HG03280 (cell line): ENCODE measurements at regions not wholly inside any gene's neighbourhood (a gene's known extent, or its start where the extent isn't known, plus 50 kb on each side); places are given as distances from the start of the nearest gene placed in this dataset.

Source experiments
- ATAC-seq: cut with Tn5 transposase; IDR thresholded peaks from one replicate; pipeline ENCODE4 v1.9.1; 2021; ENCODE audit warnings: mild to moderate bottlenecking, moderate library complexity; ENCODE audit not compliant: unreplicated experiment

DNA sequence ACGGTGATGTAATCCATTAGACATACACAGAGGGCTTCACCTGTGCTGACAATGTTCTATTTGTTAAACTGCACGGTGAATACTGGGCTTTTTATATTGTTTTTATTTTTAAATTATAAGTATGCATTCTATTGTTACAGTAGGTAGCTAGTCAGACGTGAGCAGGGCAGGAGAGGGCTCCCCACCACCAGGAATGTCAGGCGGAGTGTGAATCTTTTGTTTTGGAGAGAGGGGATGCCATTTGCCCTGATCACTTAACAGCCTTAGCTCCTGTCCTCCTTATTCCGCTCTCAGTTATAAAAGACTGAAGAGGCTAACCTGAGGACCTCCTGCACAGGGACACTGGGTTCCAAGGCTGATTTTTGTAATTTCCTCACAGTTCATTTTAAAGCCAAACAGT, 151.6 kb upstream of the TAPT1 start:
- no peak for ATAC-seq

- no peak for ATAC-seq
Measured at GRCh38 chr4:16365036-16365569, 138.8 kb upstream of the TAPT1 start.

DNA sequence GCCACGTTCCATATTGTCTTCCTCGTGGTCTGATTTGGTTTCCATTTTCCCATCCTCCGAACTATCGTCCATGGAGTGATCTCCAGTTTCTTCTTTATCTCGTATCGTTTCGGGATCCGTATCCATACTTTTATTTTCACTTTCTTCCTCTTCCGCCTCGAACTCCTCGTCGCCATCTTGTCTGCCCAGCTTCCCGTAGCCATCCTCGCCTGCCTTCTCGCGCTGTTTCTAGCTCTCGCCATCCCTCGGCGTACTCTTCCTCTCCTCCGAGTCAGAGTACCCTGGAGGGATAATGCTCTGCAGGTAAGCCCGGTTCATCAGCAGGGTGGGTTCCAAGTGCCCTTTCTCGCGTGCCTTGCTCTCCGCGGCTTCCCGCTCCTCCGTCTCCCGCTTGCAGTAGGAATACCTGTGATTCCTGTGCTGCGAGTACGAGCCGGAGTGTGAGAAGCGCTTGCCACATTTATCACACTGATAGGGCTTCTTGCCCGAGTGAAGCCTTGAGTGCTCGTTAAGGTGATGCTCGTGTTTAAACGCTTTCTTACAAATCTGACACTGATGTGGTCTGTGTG, 134.5 kb upstream of the TAPT1 start:
- ATAC-seq, result no peak

GRCh38 chr4:16353165-16353564, 126.9 kb upstream of the TAPT1 start:
- ATAC-seq, result no peak

DNA sequence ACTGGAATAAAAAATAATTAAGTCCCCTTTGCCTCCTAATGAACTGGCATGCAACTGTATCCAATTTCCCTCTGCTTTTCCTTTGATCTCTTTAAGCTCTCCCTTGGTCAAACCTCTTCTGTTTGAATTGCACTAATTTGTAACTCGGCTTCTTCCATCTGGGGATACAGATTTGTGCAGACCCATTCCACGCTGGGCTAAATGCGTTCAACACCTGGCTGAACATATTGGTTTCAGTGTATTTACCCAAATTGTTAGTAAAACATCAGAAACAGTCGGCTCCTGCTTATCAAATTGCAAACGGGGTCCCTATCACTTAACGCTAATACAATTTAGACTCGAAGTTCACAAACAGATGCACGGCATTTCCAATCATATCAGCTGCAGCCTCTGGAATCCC, 124.9 kb upstream of the TAPT1 start:
- ATAC-seq, result no peak

GRCh38 chr4:16344853-16345252, 118.6 kb upstream of the TAPT1 start:
- no peak for ATAC-seq

DNA sequence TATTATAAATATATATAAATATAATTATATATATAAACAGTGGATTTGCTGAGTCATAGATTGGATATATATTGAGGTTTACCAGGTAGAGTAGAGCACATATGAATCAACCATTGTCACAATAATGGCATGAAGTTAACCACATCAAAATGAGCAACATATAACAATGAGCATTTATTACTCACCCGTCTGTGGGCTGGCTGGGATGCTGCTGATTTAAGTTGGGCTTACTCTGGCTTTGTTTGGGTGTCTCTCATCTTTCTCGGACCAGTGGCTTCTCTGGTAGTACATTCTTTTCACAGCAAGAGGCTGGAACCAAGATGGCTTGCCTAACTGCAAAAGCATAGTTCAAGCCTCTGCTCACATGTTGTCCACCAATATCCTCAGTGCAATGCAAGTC, 111.7 kb upstream of the TAPT1 start:
- no peak for ATAC-seq

DNA sequence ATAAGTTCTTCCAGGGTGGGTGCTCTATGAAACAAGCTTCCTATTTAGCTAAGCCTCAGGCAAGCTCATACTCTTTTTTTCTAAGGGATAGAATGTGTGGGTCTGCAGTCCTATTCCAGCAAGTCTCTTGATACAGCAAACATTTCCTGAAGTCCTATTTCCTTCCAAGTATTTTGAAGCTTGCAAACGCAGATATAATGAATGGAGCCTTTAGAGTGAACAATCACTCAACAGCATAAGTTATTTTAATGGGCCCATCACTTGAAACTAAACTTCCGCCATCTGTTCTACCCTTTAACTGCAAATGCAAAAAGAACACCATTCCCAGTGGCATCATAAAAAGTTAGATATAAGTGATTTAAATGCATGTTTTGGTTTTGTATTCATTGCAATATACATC, 108.3 kb upstream of the TAPT1 start:
- no peak for ATAC-seq

GRCh38 chr4:16329797-16330134, 103.5 kb upstream of the TAPT1 start:
- no peak for ATAC-seq

DNA sequence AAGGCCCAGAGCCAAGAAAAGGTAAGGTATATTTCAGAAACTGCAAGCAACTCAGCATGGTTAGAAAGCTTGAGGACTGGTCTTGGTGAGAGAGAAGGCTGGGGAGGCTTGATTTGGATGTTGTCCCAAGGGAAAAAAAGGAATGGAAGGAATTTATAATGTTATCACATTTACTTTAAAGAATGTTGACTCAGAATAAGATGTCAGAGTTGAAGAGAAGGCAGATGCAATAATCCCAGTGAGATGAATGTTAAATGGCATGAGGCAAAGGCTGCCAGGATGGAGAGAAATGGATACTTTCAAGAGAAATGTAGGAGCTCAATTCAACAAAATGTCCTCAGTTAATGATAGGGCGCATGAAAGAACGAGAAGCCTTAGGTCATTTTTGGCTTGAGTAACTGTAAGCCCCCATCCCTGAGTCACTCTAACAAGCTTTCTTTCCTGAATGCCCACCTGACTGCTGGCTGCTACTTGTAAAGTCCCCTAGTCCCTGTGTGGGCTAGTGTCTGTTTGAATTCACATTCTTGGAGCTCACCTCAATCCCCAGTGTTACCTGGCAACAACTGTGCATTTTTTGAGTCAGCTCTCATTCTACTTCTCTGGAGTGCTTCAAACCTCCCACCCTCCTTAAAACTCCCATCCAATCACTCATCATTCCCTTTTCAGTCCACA, 103.0 kb upstream of the TAPT1 start:
- ATAC-seq, result no peak

- no peak for ATAC-seq
Measured at GRCh38 chr4:16322183-16322582, 95.9 kb upstream of the TAPT1 start.

DNA sequence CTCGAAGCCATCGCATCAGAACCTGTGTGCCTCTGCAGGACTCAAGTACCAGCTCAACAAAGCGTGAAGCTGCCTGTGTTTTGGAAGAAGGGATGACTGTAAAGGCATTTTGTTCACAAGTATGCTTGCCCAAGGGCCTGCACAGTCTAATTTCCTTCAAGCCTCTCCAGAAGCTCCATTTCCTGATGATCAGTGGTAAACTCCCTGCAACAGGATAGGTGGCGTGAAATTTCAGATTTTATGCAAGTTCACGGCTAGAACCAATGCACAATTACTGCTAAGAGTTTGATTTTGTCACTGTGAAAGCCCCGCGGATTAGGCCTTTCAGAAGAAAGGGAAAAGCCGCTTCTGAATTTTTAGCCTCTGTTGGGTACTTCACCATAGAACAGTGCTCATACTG, 89.2 kb upstream of the TAPT1 start:
- ATAC-seq, result no peak

DNA sequence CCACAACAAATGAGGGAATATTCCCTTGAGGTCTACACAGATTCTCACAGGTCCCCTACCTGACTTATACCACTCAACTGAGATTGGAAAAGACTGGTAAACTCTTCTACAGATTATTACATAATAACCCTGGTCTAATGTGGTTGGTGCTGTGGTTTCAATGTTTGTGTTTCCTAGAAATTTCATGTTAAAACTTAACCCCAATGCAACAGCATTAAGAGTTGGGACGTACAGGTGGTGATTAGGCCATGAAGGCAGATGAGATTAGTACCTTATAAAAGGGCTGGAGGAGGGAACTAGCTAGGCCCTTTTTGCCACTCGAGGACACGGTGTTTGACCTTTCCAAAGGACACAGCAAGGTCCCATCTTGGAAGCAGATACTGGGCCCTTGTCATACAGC, 84.3 kb upstream of the TAPT1 start:
- no peak for ATAC-seq

DNA sequence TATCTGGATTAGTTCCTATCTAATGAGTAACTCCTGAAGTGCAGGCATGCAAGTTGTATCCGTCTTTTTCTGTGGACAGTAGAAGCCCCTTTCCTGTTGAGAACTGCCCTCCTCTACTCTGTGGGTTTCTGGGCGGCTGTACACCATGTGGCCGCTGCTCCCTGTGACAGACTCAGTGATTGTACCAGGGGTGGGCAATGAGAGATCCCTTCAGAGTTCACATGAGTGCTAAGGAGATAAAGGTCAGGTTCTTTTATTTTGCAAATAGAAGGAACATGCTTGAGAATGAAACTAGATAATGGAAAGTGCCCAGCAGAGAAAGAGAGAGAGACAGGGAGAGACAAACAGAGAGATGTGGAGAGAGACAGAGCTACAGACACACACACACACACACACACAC, 76.4 kb upstream of the TAPT1 start:
- no peak for ATAC-seq

DNA sequence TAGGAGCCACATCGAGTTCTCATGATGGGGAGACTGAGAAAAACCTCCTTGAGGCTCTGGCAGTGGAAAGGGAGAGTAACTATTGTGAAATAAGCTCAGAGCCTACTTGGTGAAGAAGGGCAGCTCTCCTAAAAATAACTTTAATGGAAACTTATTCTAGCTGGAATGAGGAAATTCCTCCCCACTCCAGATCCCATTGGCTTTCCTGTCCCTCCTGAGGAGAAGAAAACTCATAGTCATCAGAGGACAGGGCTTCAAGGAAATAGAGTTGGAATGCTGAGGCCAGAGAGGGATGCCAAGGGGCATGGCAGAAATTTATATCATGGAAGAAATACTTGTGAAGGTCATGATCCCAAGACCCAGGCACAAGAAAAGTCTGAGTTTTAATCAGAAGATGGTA, 70.7 kb upstream of the TAPT1 start:
- ATAC-seq, result no peak

- no peak for ATAC-seq
Measured at GRCh38 chr4:16294455-16294854, 68.2 kb upstream of the TAPT1 start.

GRCh38 chr4:16293210-16293838, 67.1 kb upstream of the TAPT1 start:
- no peak for ATAC-seq

DNA sequence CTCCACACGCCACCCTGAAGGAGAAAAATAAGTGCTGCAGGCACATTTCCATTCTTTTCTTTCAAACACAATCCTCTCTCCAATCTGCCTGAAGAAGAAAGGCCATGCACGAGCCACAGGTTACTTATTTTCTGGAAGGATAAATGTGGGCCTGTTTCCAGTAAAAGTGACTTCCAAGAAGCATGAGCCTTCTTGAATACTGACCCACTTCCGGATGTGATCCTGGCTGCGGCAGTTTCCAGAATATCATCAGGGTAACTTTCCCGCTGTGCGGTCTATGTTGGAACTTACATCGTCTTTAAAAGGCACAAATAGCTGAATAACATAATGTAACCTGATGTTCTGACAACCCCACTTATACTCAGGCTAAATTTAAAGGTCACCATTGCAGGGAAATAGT, 66.3 kb upstream of the TAPT1 start:
- no peak for ATAC-seq

DNA sequence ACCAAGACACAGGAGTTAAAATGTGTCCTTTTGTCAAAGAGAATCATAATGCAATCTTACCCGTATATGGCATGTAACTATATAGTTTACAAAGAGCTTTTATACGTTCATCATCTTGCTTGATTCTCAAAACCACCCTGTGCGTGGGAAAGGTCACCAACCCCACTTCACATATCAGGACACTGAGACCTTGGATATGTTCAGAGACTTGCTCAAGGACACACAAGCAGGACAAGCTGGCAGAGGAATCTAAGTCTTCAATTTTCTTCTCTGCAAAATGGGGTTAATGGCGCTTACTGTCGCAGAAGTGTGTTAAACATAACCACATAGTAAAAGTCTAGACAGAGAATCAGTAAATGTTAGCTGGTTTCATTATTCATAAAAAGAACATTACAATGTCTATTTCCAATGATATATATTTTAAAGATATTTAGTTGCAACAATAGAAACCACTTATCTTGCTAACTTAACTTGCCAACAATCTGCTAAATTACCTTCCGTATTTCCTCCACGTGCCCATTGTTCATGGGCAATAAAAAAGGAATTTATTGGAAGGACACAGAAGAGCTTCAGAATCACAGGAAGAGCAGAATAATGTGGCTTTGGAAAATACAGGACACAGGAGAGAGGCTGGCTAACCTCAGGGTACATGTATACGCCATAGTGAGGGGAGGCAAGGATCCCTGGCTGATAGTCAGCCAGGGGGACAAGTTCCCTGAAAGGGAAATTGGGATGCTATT, 64.6 kb upstream of the TAPT1 start:
- ATAC-seq, result no peak

GRCh38 chr4:16289897-16290554, 63.8 kb upstream of the TAPT1 start:
- no peak for ATAC-seq

DNA sequence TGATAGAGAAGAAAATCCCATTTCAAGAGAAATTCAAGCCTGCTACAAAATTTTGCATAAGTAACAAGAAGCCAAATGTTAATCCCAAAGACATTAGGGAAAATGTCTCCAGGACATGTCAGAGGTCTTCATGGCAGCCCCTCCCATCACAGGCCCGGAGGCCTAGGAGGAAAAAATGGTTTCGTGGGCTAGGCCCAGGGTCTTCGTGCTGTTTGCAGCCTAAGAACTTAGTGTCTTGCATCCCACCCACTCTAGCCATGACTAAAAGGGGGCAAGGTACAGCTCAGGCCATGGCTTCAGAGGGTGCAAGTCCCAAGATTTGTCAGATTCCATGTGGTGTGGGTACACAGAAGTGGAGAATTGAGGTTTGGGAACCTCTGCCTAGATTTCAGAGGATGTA, 57.8 kb upstream of the TAPT1 start:
- no peak for ATAC-seq
